OCI-LY7 (cell line): ENCODE measurements at regions not wholly inside any gene's neighbourhood (a gene's known extent, or its start where the extent isn't known, plus 50 kb on each side); places are given as distances from the start of the nearest gene placed in this dataset.

Experiments used
- CTCF ChIP-seq: fragments of 200-600 bp; sonication (generic); conservative IDR thresholded peaks from 2 replicates; pipeline ENCODE4 v1.5.1; 2014; ENCODE audit warnings: mild to moderate bottlenecking, antibody characterized with exemption, low read length, moderate library complexity, mixed read lengths
- EZH2phosphoT487 ChIP-seq: fragments of 200-600 bp; sonication (generic); IDR thresholded peaks from 2 replicates; pipeline ENCODE4 v1.6.1; 2018; ENCODE audit warnings: low read depth, borderline replicate concordance, mild to moderate bottlenecking, mixed run types, antibody characterized with exemption, low read length, moderate library complexity, mixed read lengths

GRCh38 chr13:62234780-62235440, 819.3 kb upstream of the PCDH20 start:
- TF ChIP-seq CTCF (no peak), EZH2phosphoT487 (no peak)
